HCT116 (cell line): ENCODE measurements at regions not wholly inside any gene's neighbourhood (a gene's known extent, or its start where the extent isn't known, plus 50 kb on each side); places are given as distances from the start of the nearest gene placed in this dataset.

Source experiments
- ATAC-seq: fragments of 200-7000 bp; cut with Tn5 transposase; 2 replicates; pipeline ENCODE4 v1.9.1; 2020; ENCODE audit warnings: mild to moderate bottlenecking, moderate library complexity
- BruUV-seq: library from RNA; stranded (reverse); fragments of 400-500 nt; replicated peaks from 2 replicates; lab custom pipeline; 2021; lab: Mats Ljungman, UMichigan
- CTCF ChIA-PET: fragments of 300-600 bp; sonication (Branson Sonifier 250); formaldehyde crosslinking; loops from one replicate; lab custom pipeline; 2021; ENCODE audit warnings: antibody characterized with exemption; lab: Charles Lee
- POLR2A ChIA-PET: fragments of 300-600, 350-600 bp; sonication (Branson Sonifier 250); formaldehyde crosslinking; loops from one replicate; lab custom pipeline; 2021; ENCODE audit warnings: antibody characterized with exemption; lab: Charles Lee
- RAD21 ChIA-PET, 2 experiments: fragments of 300-600 bp; sonication (Branson Sonifier 250); formaldehyde crosslinking; loops; one replicate each; lab custom pipeline; 2023; ENCODE audit warnings: low total read pairs in 2 of 2; ENCODE audit not compliant: uncharacterized antibody in 2 of 2, unreplicated experiment in 2 of 2, low non-redundant PET in 1 of 2; lab: Charles Lee
- DNase-seq: peaks from one replicate; pipeline ENCODE4 v3.0.0-alpha.2; 2010; ENCODE audit warnings: low read depth, low spot score
- H2AFZ ChIP-seq: fragments of 200-600 bp; shearing (Covaris generic), sonication (generic); 2 replicates; pipeline ENCODE4 v1.6.1; 2017; ENCODE audit warnings: low read depth, mixed run types, mixed read lengths, antibody characterized with exemption, low read length; ENCODE audit not compliant: poor library complexity, severe bottlenecking
- H3K27ac ChIP-seq: 2 replicates; pipeline ENCODE4 v1.5.1; 2012; ENCODE audit warnings: low read depth, low read length
- H3K27me3 ChIP-seq: fragments of 200-600 bp; sonication (generic); 2 replicates; pipeline ENCODE4 v1.6.1; 2016; ENCODE audit warnings: mixed run types, low read length, mixed read lengths; ENCODE audit not compliant: insufficient read depth
- H3K36me3 ChIP-seq, 2 experiments: fragments of 200-500 bp in 1 of 2; fragments of 200-600 bp in 1 of 2; sonication (Bioruptor generic) in 1 of 2; sonication (generic) in 1 of 2; 2 replicates each; pipeline versions ENCODE4 v1.5.1 to v1.6.1; 2014 to 2016; ENCODE audit warnings: low read length in 2 of 2, inconsistent platforms in 1 of 2, mixed read lengths in 1 of 2, mixed run types in 1 of 2; ENCODE audit not compliant: insufficient read depth in 2 of 2, control insufficient read depth in 1 of 2
- H3K4me1 ChIP-seq, 2 experiments: fragments of 200-600 bp in 1 of 2; sonication (generic) in 1 of 2; 2 replicates each; pipeline versions ENCODE4 v1.5.1 to v1.6.1; 2012 to 2017; ENCODE audit warnings: low read length in 2 of 2, inconsistent platforms in 1 of 2, mild to moderate bottlenecking in 1 of 2, mixed read lengths in 1 of 2, mixed run types in 1 of 2, moderate library complexity in 1 of 2; ENCODE audit not compliant: insufficient read depth in 2 of 2, control insufficient read depth in 1 of 2
- H3K4me2 ChIP-seq: fragments of 200-600 bp; sonication (generic); 2 replicates; pipeline ENCODE4 v1.6.1; 2017; ENCODE audit warnings: mixed run types, low read length, mixed read lengths
- H3K4me3 ChIP-seq, 2 experiments: fragments of 200-600 bp in 1 of 2; sonication (generic) in 1 of 2; replicated peaks in 1 of 2; 2 replicates each; pipeline ENCODE4 v1.5.1; 2011 to 2016; ENCODE audit warnings: low read length in 2 of 2, control low read depth in 1 of 2, low read depth in 1 of 2, mild to moderate bottlenecking in 1 of 2, mixed read lengths in 1 of 2, mixed run types in 1 of 2
- H3K79me2 ChIP-seq: fragments of 200-600 bp; sonication (generic); 2 replicates; pipeline ENCODE4 v1.6.1; 2017; ENCODE audit warnings: mild to moderate bottlenecking, mixed run types, low read length, moderate library complexity, mixed read lengths; ENCODE audit not compliant: insufficient read depth
- H3K9ac ChIP-seq: fragments of 200-600 bp; sonication (generic); 2 replicates; pipeline ENCODE4 v1.6.1; 2016; ENCODE audit warnings: low read length, mixed read lengths
- H3K9me2 ChIP-seq: fragments of 200-600 bp; sonication (generic), shearing (Covaris generic); 2 replicates; pipeline ENCODE4 v1.6.1; 2017; ENCODE audit warnings: mixed run types, mild to moderate bottlenecking, moderate library complexity; ENCODE audit not compliant: insufficient read depth
- H3K9me3 ChIP-seq, 2 experiments: fragments of 200-500 bp in 1 of 2; fragments of 200-600 bp in 1 of 2; sonication (Bioruptor generic) in 1 of 2; sonication (generic) in 1 of 2; 2 replicates each; pipeline ENCODE4 v1.6.1; 2014 to 2017; ENCODE audit warnings: low read length in 2 of 2, mixed read lengths in 2 of 2, inconsistent platforms in 1 of 2, low read depth in 1 of 2, mild to moderate bottlenecking in 1 of 2, mixed run types in 1 of 2, moderate library complexity in 1 of 2; ENCODE audit not compliant: control insufficient read depth in 1 of 2, insufficient read depth in 1 of 2
- H4K20me1 ChIP-seq: fragments of 200-600 bp; sonication (generic), shearing (Covaris generic); 2 replicates; pipeline ENCODE4 v1.6.1; 2017; ENCODE audit warnings: mixed run types, mild to moderate bottlenecking, moderate library complexity; ENCODE audit not compliant: insufficient read depth
- CBX3 ChIP-seq: IDR thresholded peaks from 2 replicates; pipeline ENCODE4 v1.6.1; 2012; ENCODE audit warnings: low read depth
- CEBPB ChIP-seq: IDR thresholded peaks from 2 replicates; pipeline ENCODE4 v1.6.1; 2012; ENCODE audit warnings: low read depth
- EGR1 ChIP-seq: IDR thresholded peaks from 2 replicates; pipeline ENCODE4 v1.6.1; 2012; ENCODE audit warnings: low read depth
- EZH2phosphoT487 ChIP-seq: fragments of 200-600 bp; IDR thresholded peaks from 2 replicates; pipeline ENCODE4 v1.6.1; 2018; ENCODE audit warnings: antibody characterized with exemption, borderline replicate concordance
- JUND ChIP-seq: IDR thresholded peaks from 2 replicates; pipeline ENCODE4 v1.6.1; 2012
- POLR2A ChIP-seq: IDR thresholded peaks from 2 replicates; pipeline ENCODE4 v1.7.0; 2011; ENCODE audit warnings: borderline replicate concordance; ENCODE audit not compliant: insufficient read depth, insufficient read length; ENCODE audit errors: extremely low read depth
- POLR2AphosphoS5 ChIP-seq: IDR thresholded peaks from 2 replicates; pipeline ENCODE4 v1.6.1; 2011; ENCODE audit warnings: mild to moderate bottlenecking, low read depth, low read length, moderate library complexity
- RAD21 ChIP-seq: IDR thresholded peaks from 2 replicates; pipeline ENCODE4 v1.6.1; 2012; ENCODE audit warnings: low read depth, mild to moderate bottlenecking
- SIN3A ChIP-seq: IDR thresholded peaks from 2 replicates; pipeline ENCODE4 v1.6.1; 2012; ENCODE audit warnings: low read depth
- SP1 ChIP-seq: IDR thresholded peaks from 2 replicates; pipeline ENCODE4 v1.6.1; 2012; ENCODE audit warnings: low read depth
- SRF ChIP-seq: IDR thresholded peaks from 2 replicates; pipeline ENCODE4 v1.6.1; 2012; ENCODE audit warnings: low read depth
- YY1 ChIP-seq: IDR thresholded peaks from 2 replicates; pipeline ENCODE4 v1.6.1; 2011; ENCODE audit warnings: low read length, low read depth, moderate library complexity, mild to moderate bottlenecking; ENCODE audit not compliant: insufficient replicate concordance; ENCODE audit errors: extremely low read depth
- ZFX ChIP-seq: fragments of 450-650 bp; IDR thresholded peaks from 2 replicates; pipeline ENCODE4 v1.6.1; 2017
- ZNF274 ChIP-seq: fragments of 200-500 bp; sonication (Bioruptor generic); IDR thresholded peaks from 2 replicates; pipeline ENCODE4 v1.6.1; 2014; ENCODE audit warnings: mild to moderate bottlenecking, low read depth, low read length, inconsistent platforms
- intact Hi-C: fragments of 100-400 bp; cut with micrococcal nuclease; formaldehyde crosslinking; loops from 2 replicates; pipeline ENCODE4 v1.10.0; 2022
- TF ChIP-seq, protein P1 (sequence below): IDR thresholded peaks from 2 replicates; pipeline ENCODE4 v1.6.1; 2012
- TF ChIP-seq, protein P2 (sequence below): IDR thresholded peaks from 2 replicates; pipeline ENCODE4 v1.6.1; 2012
- TF ChIP-seq, protein P3 (sequence below), 3 experiments: fragments of 200-600 bp in 1 of 3; sonication (generic) in 1 of 3; IDR thresholded peaks in 2 of 3; conservative IDR thresholded peaks in 1 of 3; 2 replicates each; pipeline ENCODE4 v1.5.1; 2012 to 2017; ENCODE audit warnings: low read depth in 2 of 3, low read length in 2 of 3, antibody characterized with exemption in 1 of 3, borderline replicate concordance in 1 of 3, control low read depth in 1 of 3, mild to moderate bottlenecking in 1 of 3, mixed read lengths in 1 of 3, mixed run types in 1 of 3, moderate library complexity in 1 of 3; ENCODE audit not compliant: insufficient read depth in 1 of 3

DNA sequence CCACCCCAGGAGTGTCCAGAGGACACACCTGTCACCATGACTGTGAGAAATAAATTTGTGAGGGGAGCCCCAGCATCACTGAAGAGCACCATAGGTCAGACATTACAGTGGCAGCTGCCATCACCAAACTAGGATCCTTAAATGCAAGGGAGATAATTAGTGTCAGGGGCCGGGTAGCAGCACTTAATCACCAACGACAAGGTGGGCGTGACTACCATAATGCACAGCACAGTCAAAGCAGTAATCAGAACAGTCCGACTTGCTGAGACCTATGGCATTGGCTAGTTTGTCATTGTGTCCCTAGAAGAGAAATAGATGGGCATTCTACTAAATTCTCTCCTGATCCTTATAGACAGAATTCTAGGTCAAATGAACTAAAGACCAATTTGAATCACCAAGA lies 856.7 kb upstream of the GOT2 start:
- RAD21 ChIA-PET = no interaction called here
- ATAC-seq = no peak
- intact Hi-C loops = no loop called here
- Histone ChIP-seq H3K4me2 (no peak overlapping the region), H3K27me3 (no peaks in the 10 kb centered on the region), H3K4me1 (no peaks in the 10 kb centered on the region), H3K4me3 (no peak overlapping the region), H3K36me3 (no peaks in the 10 kb centered on the region), H3K9me2 (no peaks in the 10 kb centered on the region), H3K9ac (no peak overlapping the region), H3K79me2 (no peaks in the 10 kb centered on the region), H3K27ac (no peak overlapping the region), H4K20me1 (no peaks in the 10 kb centered on the region), H3K9me3 (peaks cover 8 to 15% of the 10 kb centered on the region in 2 experiments; a peak in 2 of 4 replicates), H2AFZ (no peak overlapping the region)
- DNase-seq = no peak
- no peak for TF ChIP-seq SRF
- TF ChIP-seq RAD21 = no peak
- no peak for TF ChIP-seq CBX3
- TF ChIP-seq POLR2A = no peak
- TF ChIP-seq JUND = no peak
- TF ChIP-seq ZNF274 = no peak
- TF ChIP-seq, protein P1, sequence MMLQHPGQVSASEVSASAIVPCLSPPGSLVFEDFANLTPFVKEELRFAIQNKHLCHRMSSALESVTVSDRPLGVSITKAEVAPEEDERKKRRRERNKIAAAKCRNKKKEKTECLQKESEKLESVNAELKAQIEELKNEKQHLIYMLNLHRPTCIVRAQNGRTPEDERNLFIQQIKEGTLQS = no peak
- POLR2A ChIA-PET = no interaction called here
- CTCF ChIA-PET = no interaction called here
- BruUV-seq = no TSS peak

DNA sequence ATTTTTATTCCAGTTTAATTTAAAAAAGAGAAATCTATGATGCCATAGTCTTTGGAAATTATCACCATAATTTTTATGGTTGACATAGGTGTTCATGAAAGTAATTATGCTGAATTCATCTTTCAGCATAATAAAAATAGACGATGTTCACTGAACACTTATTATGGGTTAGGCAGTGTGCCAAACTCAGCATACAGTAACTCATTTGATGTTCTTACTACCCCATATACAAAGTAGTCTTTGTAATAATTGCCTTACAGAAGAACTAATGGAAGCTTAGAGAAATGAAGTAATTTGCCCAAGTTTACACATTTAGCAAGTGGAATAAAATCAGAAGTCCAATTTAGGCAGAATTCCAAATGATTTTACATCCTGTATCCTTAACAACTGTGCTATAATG lies 852.2 kb upstream of the GOT2 start:
- H3K9me3 ChIP-seq = peaks cover 0 to 23% of the 10 kb centered on the region in 2 experiments; a peak in 2 of 4 replicates
- BruUV-seq = no TSS peak
- H3K4me3 ChIP-seq = no peak overlapping the region
- CTCF ChIA-PET = no interaction called here
- H3K9ac ChIP-seq = no peak overlapping the region
- ATAC-seq = no peak
- POLR2A ChIA-PET = no interaction called here
- H3K4me2 ChIP-seq = no peak overlapping the region
- H4K20me1 ChIP-seq = no peaks in the 10 kb centered on the region
- H3K36me3 ChIP-seq = no peaks in the 10 kb centered on the region
- no peak overlapping the region for H2AFZ ChIP-seq
- no peaks in the 10 kb centered on the region for H3K27me3 ChIP-seq
- H3K79me2 ChIP-seq = no peaks in the 10 kb centered on the region
- TF ChIP-seq EGR1 (no peak), SP1 (no peak), POLR2AphosphoS5 (no peak), SRF (no peak), JUND (no peak), SIN3A (no peak), CBX3 (no peak), CEBPB (no peak), ZFX (no peak), POLR2A (no peak), EZH2phosphoT487 (no peak), YY1 (no peak), RAD21 (no peak)
- TF ChIP-seq, protein P2, sequence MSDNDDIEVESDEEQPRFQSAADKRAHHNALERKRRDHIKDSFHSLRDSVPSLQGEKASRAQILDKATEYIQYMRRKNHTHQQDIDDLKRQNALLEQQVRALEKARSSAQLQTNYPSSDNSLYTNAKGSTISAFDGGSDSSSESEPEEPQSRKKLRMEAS = no peak
- TF ChIP-seq, protein P3, sequence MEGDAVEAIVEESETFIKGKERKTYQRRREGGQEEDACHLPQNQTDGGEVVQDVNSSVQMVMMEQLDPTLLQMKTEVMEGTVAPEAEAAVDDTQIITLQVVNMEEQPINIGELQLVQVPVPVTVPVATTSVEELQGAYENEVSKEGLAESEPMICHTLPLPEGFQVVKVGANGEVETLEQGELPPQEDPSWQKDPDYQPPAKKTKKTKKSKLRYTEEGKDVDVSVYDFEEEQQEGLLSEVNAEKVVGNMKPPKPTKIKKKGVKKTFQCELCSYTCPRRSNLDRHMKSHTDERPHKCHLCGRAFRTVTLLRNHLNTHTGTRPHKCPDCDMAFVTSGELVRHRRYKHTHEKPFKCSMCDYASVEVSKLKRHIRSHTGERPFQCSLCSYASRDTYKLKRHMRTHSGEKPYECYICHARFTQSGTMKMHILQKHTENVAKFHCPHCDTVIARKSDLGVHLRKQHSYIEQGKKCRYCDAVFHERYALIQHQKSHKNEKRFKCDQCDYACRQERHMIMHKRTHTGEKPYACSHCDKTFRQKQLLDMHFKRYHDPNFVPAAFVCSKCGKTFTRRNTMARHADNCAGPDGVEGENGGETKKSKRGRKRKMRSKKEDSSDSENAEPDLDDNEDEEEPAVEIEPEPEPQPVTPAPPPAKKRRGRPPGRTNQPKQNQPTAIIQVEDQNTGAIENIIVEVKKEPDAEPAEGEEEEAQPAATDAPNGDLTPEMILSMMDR (IDR thresholded peaks at IDR 0.05 in 2 of 3, conservative IDR thresholded peaks at IDR 0.05 in 1 of 3; ENCODE audit: borderline replicate concordance in 1 of 3, insufficient read depth in 1 of 3, low read depth in 2 of 3, low read length in 2 of 3) = no peak
- TF ChIP-seq, all 23 proteins: peak for 0
- intact Hi-C loops = no loop called here
- H3K27ac ChIP-seq = no peak overlapping the region
- H3K4me1 ChIP-seq = no peaks in the 10 kb centered on the region
- RAD21 ChIA-PET = no interaction called here
- no peaks in the 10 kb centered on the region for H3K9me2 ChIP-seq
- DNase-seq = no peak
